ENCODE measurements at regions not wholly inside any gene's neighbourhood (a gene's known extent, or its start where the extent isn't known, plus 50 kb on each side); places are given as distances from the start of the nearest gene placed in this dataset.

DNA sequence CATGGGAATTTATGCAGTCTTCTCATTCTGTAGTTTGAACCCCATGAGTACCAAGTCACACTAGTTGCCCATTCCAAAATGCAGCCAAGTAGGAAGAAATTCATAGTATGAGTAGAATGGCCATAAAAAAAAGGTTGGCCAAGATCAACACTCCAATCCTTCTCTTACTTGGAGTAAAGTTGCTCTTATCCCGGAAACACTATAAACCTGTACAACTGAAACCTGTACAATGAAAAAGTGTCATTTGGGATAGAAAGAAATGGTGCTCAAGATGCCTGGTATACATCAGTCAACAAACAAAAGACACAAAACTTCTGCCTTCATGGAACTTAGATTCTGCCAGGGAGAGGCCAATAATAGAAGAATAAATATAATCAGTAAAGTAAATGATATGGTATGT lies 325.0 kb downstream of the NFIB start:
- no peak for DNase-seq (ENCODE audit: extremely low spot score, unreplicated experiment)
- H3K27ac Mint-ChIP-seq = no peak overlapping the region
- H3K4me3 Mint-ChIP-seq = no peak overlapping the region
- TF ChIP-seq, protein P1, sequence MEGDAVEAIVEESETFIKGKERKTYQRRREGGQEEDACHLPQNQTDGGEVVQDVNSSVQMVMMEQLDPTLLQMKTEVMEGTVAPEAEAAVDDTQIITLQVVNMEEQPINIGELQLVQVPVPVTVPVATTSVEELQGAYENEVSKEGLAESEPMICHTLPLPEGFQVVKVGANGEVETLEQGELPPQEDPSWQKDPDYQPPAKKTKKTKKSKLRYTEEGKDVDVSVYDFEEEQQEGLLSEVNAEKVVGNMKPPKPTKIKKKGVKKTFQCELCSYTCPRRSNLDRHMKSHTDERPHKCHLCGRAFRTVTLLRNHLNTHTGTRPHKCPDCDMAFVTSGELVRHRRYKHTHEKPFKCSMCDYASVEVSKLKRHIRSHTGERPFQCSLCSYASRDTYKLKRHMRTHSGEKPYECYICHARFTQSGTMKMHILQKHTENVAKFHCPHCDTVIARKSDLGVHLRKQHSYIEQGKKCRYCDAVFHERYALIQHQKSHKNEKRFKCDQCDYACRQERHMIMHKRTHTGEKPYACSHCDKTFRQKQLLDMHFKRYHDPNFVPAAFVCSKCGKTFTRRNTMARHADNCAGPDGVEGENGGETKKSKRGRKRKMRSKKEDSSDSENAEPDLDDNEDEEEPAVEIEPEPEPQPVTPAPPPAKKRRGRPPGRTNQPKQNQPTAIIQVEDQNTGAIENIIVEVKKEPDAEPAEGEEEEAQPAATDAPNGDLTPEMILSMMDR (conservative IDR thresholded peaks at IDR 0.05) = no peak
- peaks cover 6% of the 10 kb centered on the region for H3K9me3 Mint-ChIP-seq
- no peaks in the 10 kb centered on the region for H3K36me3 Mint-ChIP-seq
- no peaks in the 10 kb centered on the region for H3K27me3 Mint-ChIP-seq
- H3K4me1 Mint-ChIP-seq (ENCODE audit: unreplicated experiment) = peaks cover 30% of the 10 kb centered on the region

DNA sequence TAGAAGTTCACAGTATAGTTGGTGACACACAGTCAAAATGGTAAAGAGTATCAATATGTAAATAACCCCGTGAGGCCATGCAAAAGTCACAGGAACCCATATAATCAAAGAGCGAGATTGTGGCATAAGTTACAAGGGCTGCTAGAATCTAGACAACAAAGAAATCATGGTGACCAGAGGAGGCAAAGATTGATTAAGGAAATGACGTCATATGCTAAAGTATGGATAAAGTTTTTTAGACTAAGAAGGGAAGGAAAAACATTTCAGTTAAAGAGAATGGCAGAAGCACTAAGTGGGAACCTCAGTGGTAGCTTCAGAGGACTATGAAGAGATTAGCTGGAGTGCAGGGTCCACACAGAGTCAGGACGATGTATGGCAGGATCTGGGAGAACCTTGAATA lies 330.3 kb downstream of the NFIB start:
- TF ChIP-seq, protein P1 (conservative IDR thresholded peaks at IDR 0.05) = no peak
- no peaks in the 10 kb centered on the region for H3K9me3 Mint-ChIP-seq
- no peak for DNase-seq (ENCODE audit: extremely low spot score, unreplicated experiment)
- H3K27me3 Mint-ChIP-seq = no peaks in the 10 kb centered on the region
- no peak overlapping the region for H3K27ac Mint-ChIP-seq
- H3K4me1 Mint-ChIP-seq (ENCODE audit: unreplicated experiment) = peaks cover 11% of the 10 kb centered on the region
- H3K4me3 Mint-ChIP-seq = no peak overlapping the region
- no peaks in the 10 kb centered on the region for H3K36me3 Mint-ChIP-seq

DNA sequence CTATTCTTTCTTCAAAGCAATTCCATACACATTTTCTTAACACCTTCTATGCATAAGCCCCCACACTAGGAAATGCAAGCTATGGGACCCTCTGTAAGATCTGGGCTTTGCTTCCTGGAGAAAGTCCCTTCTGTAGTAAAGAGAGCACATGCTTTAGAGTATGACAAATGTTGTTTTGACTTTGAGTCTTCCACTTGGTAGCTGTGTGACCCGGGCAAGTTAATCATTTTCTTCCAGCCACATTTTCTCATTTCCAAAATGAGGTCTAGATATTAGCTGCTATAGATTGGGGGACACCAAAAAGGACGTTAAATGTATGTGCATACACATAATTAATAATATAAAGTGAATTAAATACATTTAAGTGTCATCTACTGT lies 334.0 kb downstream of the NFIB start:
- TF ChIP-seq, protein P1 (conservative IDR thresholded peaks at IDR 0.05) = no peak
- Mint-ChIP-seq H3K4me1 (ENCODE audit: unreplicated experiment) (peaks cover 35% of the 10 kb centered on the region), H3K27ac (no peak overlapping the region), H3K27me3 (no peaks in the 10 kb centered on the region), H3K4me3 (no peak overlapping the region), H3K36me3 (no peaks in the 10 kb centered on the region), H3K9me3 (no peaks in the 10 kb centered on the region)
- no peak for DNase-seq (ENCODE audit: extremely low spot score, unreplicated experiment)

DNA sequence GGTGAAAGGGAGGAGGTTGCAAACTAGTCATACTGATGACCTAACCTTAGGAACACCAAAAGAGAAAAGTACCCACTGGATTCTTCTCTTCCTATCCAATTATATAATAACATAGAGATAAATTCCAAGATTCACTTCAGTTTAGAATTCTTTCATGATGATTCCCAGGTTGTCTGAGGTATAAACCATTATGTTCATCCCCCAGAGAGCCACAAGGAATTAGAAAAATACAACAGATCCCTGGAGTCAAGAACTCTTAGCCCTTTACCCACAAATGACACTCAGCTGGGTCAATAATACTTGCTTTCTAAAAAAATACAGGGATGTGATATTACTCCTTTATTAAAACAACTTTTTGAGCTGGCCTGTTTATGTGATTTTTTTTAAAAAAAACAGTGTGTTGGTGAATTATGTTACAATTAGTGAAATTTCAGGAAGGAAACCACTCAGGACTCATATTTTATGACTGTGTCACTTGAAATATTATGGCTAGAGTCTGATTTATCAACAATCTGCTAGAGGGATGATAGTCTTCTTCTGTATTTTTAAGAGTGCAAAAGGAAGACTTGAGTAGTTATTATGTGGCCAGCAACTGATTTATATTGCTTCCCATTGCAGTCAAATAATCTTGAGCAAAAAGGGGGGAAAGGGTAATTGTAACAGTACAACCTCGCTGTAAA lies 338.2 kb downstream of the NFIB start:
- DNase-seq (ENCODE audit: extremely low spot score, unreplicated experiment) = no peak
- no peaks in the 10 kb centered on the region for H3K36me3 Mint-ChIP-seq
- TF ChIP-seq, protein P1 (conservative IDR thresholded peaks at IDR 0.05) = no peak
- H3K4me3 Mint-ChIP-seq = no peak overlapping the region
- H3K27me3 Mint-ChIP-seq = no peaks in the 10 kb centered on the region
- H3K9me3 Mint-ChIP-seq = no peaks in the 10 kb centered on the region
- peaks cover 50% of the 10 kb centered on the region for H3K4me1 Mint-ChIP-seq (ENCODE audit: unreplicated experiment)
- H3K27ac Mint-ChIP-seq = no peak overlapping the region

DNA sequence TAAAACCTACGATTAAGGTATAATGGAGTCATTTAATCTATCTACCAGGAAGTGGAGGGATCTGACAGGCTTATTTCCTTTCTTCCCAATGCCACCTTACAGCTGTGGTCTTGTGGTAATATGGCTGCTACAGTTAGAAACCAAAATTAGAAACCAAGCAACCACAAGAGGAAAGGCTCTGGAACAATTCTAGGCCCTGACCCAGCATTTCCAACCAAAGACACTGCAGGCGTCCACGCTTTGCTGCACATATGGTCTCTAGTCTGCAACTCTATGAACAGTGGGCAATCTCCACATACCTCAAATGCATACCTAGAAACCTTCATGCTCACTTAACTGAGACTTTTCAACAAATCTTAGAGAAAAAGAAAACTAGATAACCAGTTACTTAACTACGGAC lies 339.1 kb downstream of the NFIB start:
- H3K27me3 Mint-ChIP-seq = no peaks in the 10 kb centered on the region
- no peak overlapping the region for H3K4me3 Mint-ChIP-seq
- TF ChIP-seq, protein P1 (conservative IDR thresholded peaks at IDR 0.05) = no peak
- H3K9me3 Mint-ChIP-seq = no peaks in the 10 kb centered on the region
- DNase-seq (ENCODE audit: extremely low spot score, unreplicated experiment) = no peak
- H3K27ac Mint-ChIP-seq = no peak overlapping the region
- H3K4me1 Mint-ChIP-seq (ENCODE audit: unreplicated experiment) = peaks cover 58% of the 10 kb centered on the region
- H3K36me3 Mint-ChIP-seq = no peaks in the 10 kb centered on the region
